Aorta (tissue), 5 donors: ENCODE measurements at regions not wholly inside any gene's neighbourhood (a gene's known extent, or its start where the extent isn't known, plus 50 kb on each side); places are given as distances from the start of the nearest gene placed in this dataset.

Experiments
- ATAC-seq: fragments of 200-7000 bp; cut with Tn5 transposase; one replicate; pipeline ENCODE4 v1.9.1; 2022; ENCODE audit warnings: moderate library complexity; ENCODE audit not compliant: low FRiP score
- DNase-seq, 2 donors: peaks; one replicate each; pipeline ENCODE4 v3.0.0-alpha.2; 2020
- H3K27ac ChIP-seq, 2 donors: one replicate each; pipeline ENCODE4 v1.5.1; 2013; ENCODE audit warnings: low read length in 2 of 2, mild to moderate bottlenecking in 2 of 2, moderate library complexity in 2 of 2, control low read depth in 1 of 2, inconsistent platforms in 1 of 2, low read depth in 1 of 2
- H3K27me3 ChIP-seq, 2 donors: one replicate each; pipeline ENCODE4 v1.6.1; 2013; ENCODE audit warnings: control low read depth in 1 of 2, low read length in 1 of 2, mild to moderate bottlenecking in 1 of 2, moderate library complexity in 1 of 2; ENCODE audit not compliant: insufficient read depth in 2 of 2, control insufficient read depth in 1 of 2
- H3K36me3 ChIP-seq, 2 donors: one replicate each; pipeline ENCODE4 v1.6.1; 2013; ENCODE audit warnings: control low read depth in 1 of 2, low read length in 1 of 2, mild to moderate bottlenecking in 1 of 2; ENCODE audit not compliant: insufficient read depth in 2 of 2, control insufficient read depth in 1 of 2
- H3K4me1 ChIP-seq, 2 donors: one replicate each; pipeline ENCODE4 v1.6.1; 2013; ENCODE audit warnings: low read length in 2 of 2, control low read depth in 1 of 2, mild to moderate bottlenecking in 1 of 2, moderate library complexity in 1 of 2; ENCODE audit not compliant: insufficient read depth in 2 of 2, control insufficient read depth in 1 of 2
- H3K4me3 ChIP-seq, 2 donors: one replicate each; pipeline ENCODE4 v1.5.1; 2013; ENCODE audit warnings: low read length in 2 of 2, control low read depth in 1 of 2, mild to moderate bottlenecking in 1 of 2
- H3K9me3 ChIP-seq: one replicate; pipeline ENCODE4 v1.6.1; 2013; ENCODE audit warnings: mild to moderate bottlenecking, low read length; ENCODE audit not compliant: control insufficient read depth
- WGBS, 2 donors: extraction: QIAGEN DNeasy Blood & Tissue Kit; methylation state at CpG; one replicate each; pipeline ENCODE4 v1.1.7; 2013; 5-methylcytosine and 5-hydroxymethylcytosine counted together
- intact Hi-C, 2 donors: fragments of 100-400 bp; cut with DNase I; formaldehyde crosslinking; loops; one replicate each; pipeline versions ENCODE4 v1.14.2 to v1.15.0; 2022
- donor health status: healthy with polysubstance abuse.
- donor health status: Bipolar disorder and iron deficiency.
- donor health status: DM: no; HTN: no; CAD: no.
- donor health status: DM: no; HTN: no; CAD: no.
- donor health status: DM: yes; HTN: yes; CAD: no.

- H3K9me3 ChIP-seq, result no peaks in the 10 kb centered on the region
- WGBS, 2 donors, result 24 to 36% methylated on average over 4 of the region's 4 CpGs
Observed at GRCh38 chr11:36874291-36874690, 276.3 kb upstream of the RAG2 start.

GRCh38 chr11:36870361-36870760, 272.3 kb upstream of the RAG2 start:
- Histone ChIP-seq H3K4me3 (no peak overlapping the region), H3K27ac (no peak overlapping the region), H3K4me1 (no peaks in the 10 kb centered on the region), H3K9me3 (no peaks in the 10 kb centered on the region), H3K36me3 (no peaks in the 10 kb centered on the region), H3K27me3 (no peaks in the 10 kb centered on the region)
- 86 to 93% methylated on average over 3 of the region's 3 CpGs for WGBS, 2 donors
- DNase-seq (no peak), ATAC-seq (no peak)
- intact Hi-C loops, result no loop called here

More at GRCh38 chr11:36874291-36874690, 276.3 kb upstream of the RAG2 start:
- Histone ChIP-seq H3K27ac (no peak overlapping the region), H3K4me1 (no peaks in the 10 kb centered on the region), H3K4me3 (no peak overlapping the region), H3K36me3 (no peaks in the 10 kb centered on the region), H3K27me3 (no peaks in the 10 kb centered on the region)
- intact Hi-C loops, result no loop called here
- DNase-seq, result no peak
- no peak for ATAC-seq

- no peaks in the 10 kb centered on the region for H3K27me3 ChIP-seq
- DNase-seq (no peak), ATAC-seq (no peak)
- H3K27ac ChIP-seq, result no peak overlapping the region
- no peaks in the 10 kb centered on the region for H3K4me1 ChIP-seq
- no peak overlapping the region for H3K4me3 ChIP-seq
- intact Hi-C loops, result no loop called here
- H3K36me3 ChIP-seq, result no peaks in the 10 kb centered on the region
- H3K9me3 ChIP-seq, result no peaks in the 10 kb centered on the region
- WGBS, 2 donors, result 70 to 74% methylated on average over 5 of the region's 5 CpGs
Observed at GRCh38 chr11:36868380-36868779, 270.3 kb upstream of the RAG2 start.

- no peaks in the 10 kb centered on the region for H3K9me3 ChIP-seq
- H3K27me3 ChIP-seq, result no peaks in the 10 kb centered on the region
- no peaks in the 10 kb centered on the region for H3K36me3 ChIP-seq
- DNase-seq, result no peak
- intact Hi-C loops, result no loop called here
- WGBS, 2 donors, result 23 to 44% methylated on average over 1 of the region's 1 CpG
- H3K4me1 ChIP-seq, result no peaks in the 10 kb centered on the region
- H3K27ac ChIP-seq, result no peak overlapping the region
- no peak overlapping the region for H3K4me3 ChIP-seq
- ATAC-seq, result no peak
Observed at GRCh38 chr11:36865846-36866245, 267.8 kb upstream of the RAG2 start.

- H3K36me3 ChIP-seq, result no peaks in the 10 kb centered on the region
- H3K4me3 ChIP-seq, result no peak overlapping the region
- no peaks in the 10 kb centered on the region for H3K9me3 ChIP-seq
- H3K27ac ChIP-seq, result no peak overlapping the region
- no peaks in the 10 kb centered on the region for H3K4me1 ChIP-seq
- no peak for ATAC-seq
- intact Hi-C loops, result no loop called here
- no peaks in the 10 kb centered on the region for H3K27me3 ChIP-seq
- WGBS, 2 donors, result 37 to 42% methylated on average over 4 of the region's 4 CpGs
- no peak for DNase-seq
Observed at GRCh38 chr11:36854875-36855274, 256.8 kb upstream of the RAG2 start.

GRCh38 chr11:36848660-36849059, 250.6 kb upstream of the RAG2 start:
- no peaks in the 10 kb centered on the region for H3K4me1 ChIP-seq
- H3K27me3 ChIP-seq, result no peaks in the 10 kb centered on the region
- no peak overlapping the region for H3K4me3 ChIP-seq
- 8 to 19% methylated on average over 2 of the region's 2 CpGs for WGBS, 2 donors
- DNase-seq (no peak), ATAC-seq (no peak)
- no peaks in the 10 kb centered on the region for H3K9me3 ChIP-seq
- H3K36me3 ChIP-seq, result no peaks in the 10 kb centered on the region
- H3K27ac ChIP-seq, result no peak overlapping the region
- intact Hi-C loops, result no loop called here

GRCh38 chr11:36840378-36840777, 242.3 kb upstream of the RAG2 start:
- H3K4me3 ChIP-seq, result no peak overlapping the region
- H3K36me3 ChIP-seq, result no peaks in the 10 kb centered on the region
- 81 to 91% methylated on average over 2 of the region's 2 CpGs for WGBS, 2 donors
- no peaks in the 10 kb centered on the region for H3K27me3 ChIP-seq
- no peak overlapping the region for H3K27ac ChIP-seq
- intact Hi-C loops, result no loop called here
- peaks cover 2% of the 10 kb centered on the region for H3K9me3 ChIP-seq
- H3K4me1 ChIP-seq, result no peaks in the 10 kb centered on the region
- DNase-seq (no peak), ATAC-seq (no peak)

GRCh38 chr11:36837831-36838437, 239.9 kb upstream of the RAG2 start:
- Histone ChIP-seq H3K4me1 (no peaks in the 10 kb centered on the region), H3K9me3 (peaks cover 2% of the 10 kb centered on the region), H3K27me3 (no peaks in the 10 kb centered on the region), H3K36me3 (no peaks in the 10 kb centered on the region), H3K27ac (no peak overlapping the region), H3K4me3 (no peak overlapping the region)
- 45 to 68% methylated on average over 1 of the region's 1 CpG for WGBS, 2 donors
- no peak for DNase-seq
- intact Hi-C loops, result no loop called here
- ATAC-seq, result no peak

- H3K36me3 ChIP-seq, result no peaks in the 10 kb centered on the region
- H3K9me3 ChIP-seq, result no peaks in the 10 kb centered on the region
- H3K27me3 ChIP-seq, result no peaks in the 10 kb centered on the region
- intact Hi-C loops, result no loop called here
- ATAC-seq, result no peak
- 60 to 75% methylated on average over 10 of the region's 10 CpGs for WGBS, 2 donors
- H3K27ac ChIP-seq, result no peak overlapping the region
- H3K4me1 ChIP-seq, result no peaks in the 10 kb centered on the region
- no peak for DNase-seq
- H3K4me3 ChIP-seq, result no peak overlapping the region
Observed at GRCh38 chr11:36825251-36825650, 227.2 kb upstream of the RAG2 start.
